SU-DHL-6 (cell line): ENCODE measurements at regions not wholly inside any gene's neighbourhood (a gene's known extent, or its start where the extent isn't known, plus 50 kb on each side); places are given as distances from the start of the nearest gene placed in this dataset.

Experiments
- CTCF ChIP-seq: fragments of 200-600 bp; sonication (generic); IDR thresholded peaks from one replicate; pipeline ENCODE4 v1.5.1; 2017; ENCODE audit warnings: antibody characterized with exemption, mild to moderate bottlenecking, low read length, moderate library complexity; ENCODE audit not compliant: insufficient read depth, poor library complexity, severe bottlenecking
- EZH2phosphoT487 ChIP-seq: fragments of 200-600 bp; sonication (generic), shearing (Covaris generic); conservative IDR thresholded peaks from 2 replicates; pipeline ENCODE4 v1.6.1; 2018; ENCODE audit warnings: mild to moderate bottlenecking, antibody characterized with exemption, low read length, moderate library complexity, mixed read lengths

- TF ChIP-seq CTCF (no peak), EZH2phosphoT487 (no peak)
Measured at GRCh38 chr1:193700710-193701355, 514.4 kb upstream of the B3GALT2 start.
